Thyroid gland (tissue), 4 donors: ENCODE measurements at regions not wholly inside any gene's neighbourhood (a gene's known extent, or its start where the extent isn't known, plus 50 kb on each side); places are given as distances from the start of the nearest gene placed in this dataset.

Experiments
- CTCF ChIP-seq, 6 experiments: fragments of 200-600 bp in 3 of 6; fragments of 450-650 bp in 3 of 6; sonication (generic) in 3 of 6; IDR thresholded peaks; one replicate each; pipeline ENCODE4 v1.5.1; 2016 to 2019; ENCODE audit warnings: antibody characterized with exemption in 6 of 6, mild to moderate bottlenecking in 2 of 6, inconsistent platforms in 1 of 6, moderate library complexity in 1 of 6
- POLR2A ChIP-seq, 2 donors: fragments of 450-650 bp; IDR thresholded peaks; one replicate each; pipeline ENCODE4 v1.6.1; 2017; ENCODE audit warnings: antibody characterized with exemption in 2 of 2, mild to moderate bottlenecking in 2 of 2, moderate library complexity in 1 of 2

- TF ChIP-seq POLR2A (IDR thresholded peaks at IDR 0.05) (no peak), CTCF (IDR thresholded peaks at IDR 0.05) (no peak)
Observed at GRCh38 chr15:38868326-38869114, 303.9 kb upstream of the RASGRP1 start.
